ENCODE measurements at regions not wholly inside any gene's neighbourhood (a gene's known extent, or its start where the extent isn't known, plus 50 kb on each side); places are given as distances from the start of the nearest gene placed in this dataset.

- no peak for TF ChIP-seq CTCF (conservative IDR thresholded peaks at IDR 0.05)
- TF ChIP-seq EZH2 (IDR thresholded peaks at IDR 0.05; ENCODE audit: low read depth): no peak
Measured at GRCh38 chr9:101877439-101877838, 139.0 kb upstream of the GRIN3A start.
